AG10803 (cell line): ENCODE measurements at regions not wholly inside any gene's neighbourhood (a gene's known extent, or its start where the extent isn't known, plus 50 kb on each side); places are given as distances from the start of the nearest gene placed in this dataset.

Experiments used
- DNase-seq: peaks from one replicate; pipeline ENCODE4 v3.0.0; 2010; ENCODE audit warnings: low read depth
- H3K4me3 ChIP-seq: 2 replicates; pipeline ENCODE4 v1.5.1; 2011; ENCODE audit warnings: mild to moderate bottlenecking, low read length, control low read depth
- TF ChIP-seq, protein P1 (sequence below): conservative IDR thresholded peaks from 2 replicates; pipeline ENCODE4 v1.5.1; 2011; ENCODE audit warnings: mild to moderate bottlenecking, low read length, control low read depth, inconsistent platforms

DNA sequence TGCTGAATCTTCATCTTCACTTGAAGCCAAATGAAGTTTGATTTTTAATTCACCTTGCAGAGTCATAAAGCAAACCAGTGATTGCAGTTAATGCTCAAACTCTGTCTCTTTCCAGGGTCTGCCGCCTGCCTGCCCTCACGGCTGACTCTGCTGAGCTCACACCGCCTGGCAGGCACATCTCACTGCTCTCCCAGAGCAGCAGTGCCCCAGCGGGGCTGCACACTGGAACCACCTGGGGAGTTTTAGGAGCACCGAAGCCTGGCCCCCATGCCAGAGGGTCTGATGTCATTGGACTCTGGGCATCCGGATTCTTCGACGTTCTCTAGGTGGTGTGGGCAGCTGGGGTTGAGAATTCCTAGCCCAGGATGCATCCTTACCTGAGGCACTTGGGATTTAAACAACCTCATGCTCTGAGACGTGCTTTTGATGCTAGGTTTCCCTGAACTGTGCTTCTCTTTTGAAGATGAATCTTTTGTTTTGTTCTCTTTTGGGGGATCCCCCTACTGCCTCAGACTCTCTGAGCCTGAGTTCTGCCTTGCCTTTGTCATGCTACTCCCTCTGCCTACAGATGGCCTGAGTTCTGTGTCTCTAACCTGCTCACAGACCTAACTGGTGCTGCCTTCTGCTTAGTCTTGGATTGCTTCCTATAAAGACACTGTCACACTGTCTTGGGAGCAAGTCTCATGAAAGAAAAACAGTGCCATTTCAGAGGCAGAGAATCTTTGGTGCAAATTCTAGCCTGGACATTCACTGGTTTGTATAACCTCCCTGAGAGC is 438.1 kb upstream of the CCL2 start:
- TF ChIP-seq, protein P1, sequence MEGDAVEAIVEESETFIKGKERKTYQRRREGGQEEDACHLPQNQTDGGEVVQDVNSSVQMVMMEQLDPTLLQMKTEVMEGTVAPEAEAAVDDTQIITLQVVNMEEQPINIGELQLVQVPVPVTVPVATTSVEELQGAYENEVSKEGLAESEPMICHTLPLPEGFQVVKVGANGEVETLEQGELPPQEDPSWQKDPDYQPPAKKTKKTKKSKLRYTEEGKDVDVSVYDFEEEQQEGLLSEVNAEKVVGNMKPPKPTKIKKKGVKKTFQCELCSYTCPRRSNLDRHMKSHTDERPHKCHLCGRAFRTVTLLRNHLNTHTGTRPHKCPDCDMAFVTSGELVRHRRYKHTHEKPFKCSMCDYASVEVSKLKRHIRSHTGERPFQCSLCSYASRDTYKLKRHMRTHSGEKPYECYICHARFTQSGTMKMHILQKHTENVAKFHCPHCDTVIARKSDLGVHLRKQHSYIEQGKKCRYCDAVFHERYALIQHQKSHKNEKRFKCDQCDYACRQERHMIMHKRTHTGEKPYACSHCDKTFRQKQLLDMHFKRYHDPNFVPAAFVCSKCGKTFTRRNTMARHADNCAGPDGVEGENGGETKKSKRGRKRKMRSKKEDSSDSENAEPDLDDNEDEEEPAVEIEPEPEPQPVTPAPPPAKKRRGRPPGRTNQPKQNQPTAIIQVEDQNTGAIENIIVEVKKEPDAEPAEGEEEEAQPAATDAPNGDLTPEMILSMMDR = no peak
- no peak overlapping the region for H3K4me3 ChIP-seq

DNA sequence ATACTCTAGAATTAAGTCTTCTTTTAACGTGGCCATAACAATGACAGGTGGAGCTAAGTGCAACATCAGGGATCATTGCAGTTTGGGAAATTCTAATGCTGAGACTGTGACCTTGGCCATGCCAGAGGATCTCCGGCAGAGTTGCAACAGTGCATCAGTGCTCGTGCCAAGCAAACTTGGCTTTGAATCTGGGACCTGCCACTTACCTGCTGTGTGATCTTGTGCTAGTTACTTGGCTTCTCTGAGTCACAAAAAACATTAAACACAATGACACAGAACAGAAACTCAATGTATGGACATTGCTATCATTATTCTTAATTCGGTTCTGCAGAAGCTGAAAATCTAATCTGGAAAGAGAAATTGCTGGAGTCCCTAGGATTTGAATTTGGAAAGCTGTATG is 435.5 kb upstream of the CCL2 start:
- H3K4me3 ChIP-seq = no peak overlapping the region
- no peak for DNase-seq
- TF ChIP-seq, protein P1 = no peak

More for the DNA sequence above, 438.1 kb upstream of the CCL2 start:
- DNase-seq = no peak

DNA sequence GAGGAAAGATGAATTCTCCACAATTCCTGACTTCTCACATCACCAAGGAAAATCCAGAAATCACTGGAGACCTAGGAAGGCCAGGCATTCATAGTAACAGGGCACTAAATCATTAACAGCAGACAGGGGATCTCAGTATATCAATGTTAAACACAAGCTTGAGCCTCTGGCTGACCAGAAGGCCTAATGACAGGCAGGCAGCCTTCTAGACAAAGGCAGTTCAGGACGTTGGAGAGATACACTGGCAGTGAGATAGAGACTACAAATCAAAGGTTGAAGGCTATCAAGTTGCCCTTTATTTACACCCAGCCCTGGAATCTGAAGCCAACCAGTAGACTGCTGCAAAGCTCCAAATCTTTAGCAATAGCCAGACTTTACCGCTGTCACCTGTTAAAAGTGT is 422.8 kb upstream of the CCL2 start:
- DNase-seq = no peak
- TF ChIP-seq, protein P1 = no peak
- no peak overlapping the region for H3K4me3 ChIP-seq

DNA sequence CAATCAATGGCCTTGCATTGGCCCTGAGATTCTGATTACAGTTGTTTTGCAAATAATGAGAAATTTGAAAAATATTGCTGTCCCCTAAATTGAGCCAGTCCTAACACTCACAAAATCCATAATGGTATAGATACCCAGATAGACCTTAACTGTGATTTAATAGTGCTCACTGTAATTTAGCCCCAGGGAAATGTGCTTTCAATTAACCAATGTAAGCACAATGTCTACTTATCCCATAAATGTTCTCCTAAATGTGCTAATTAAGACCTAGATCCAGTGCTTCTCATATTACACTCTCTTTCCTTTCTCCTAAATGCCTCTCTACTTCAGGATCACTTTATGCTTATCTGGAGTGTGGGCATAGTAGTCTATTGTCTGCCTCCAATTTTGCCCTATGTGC is 417.8 kb upstream of the CCL2 start:
- no peak overlapping the region for H3K4me3 ChIP-seq
- TF ChIP-seq, protein P1 = no peak
- DNase-seq = no peak

DNA sequence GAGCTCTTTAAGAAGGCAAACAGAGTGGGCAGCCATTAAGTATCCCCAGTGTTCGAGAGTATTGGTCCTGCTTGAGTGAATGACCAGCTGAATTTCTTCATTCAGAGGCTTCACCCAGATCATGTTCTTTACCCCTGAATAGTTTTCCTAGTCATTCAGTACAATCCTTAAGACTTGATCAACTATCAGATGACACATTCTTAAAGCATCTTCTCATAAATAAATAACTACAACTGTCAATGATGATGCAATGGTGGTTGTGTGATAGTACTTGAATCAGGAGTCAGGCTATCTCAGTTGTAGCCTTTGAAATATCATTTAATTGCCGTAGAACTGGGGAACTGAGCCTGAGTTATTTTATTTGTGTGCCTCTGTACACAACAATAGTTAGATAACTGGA is 416.8 kb upstream of the CCL2 start:
- TF ChIP-seq, protein P1 = no peak
- no peak overlapping the region for H3K4me3 ChIP-seq
- no peak for DNase-seq

DNA sequence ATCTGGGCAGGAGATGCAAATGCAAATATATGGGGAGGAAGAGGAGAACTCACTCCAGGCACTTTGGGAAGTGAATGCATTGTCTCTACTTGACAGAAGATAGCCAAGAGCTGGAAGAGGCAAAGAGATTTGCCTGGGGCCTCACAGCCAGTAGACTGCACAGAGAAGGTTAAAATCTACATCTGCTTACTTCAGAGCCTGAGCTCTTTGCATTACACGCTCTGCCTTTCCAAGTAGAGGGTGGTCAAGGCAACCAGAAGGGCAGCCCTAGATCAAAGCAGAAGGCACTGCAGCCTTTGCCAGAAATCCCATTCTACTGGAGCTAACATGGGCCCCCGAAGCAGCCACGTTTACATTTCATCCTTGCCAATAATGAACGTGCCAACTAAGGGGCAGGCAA is 407.2 kb upstream of the CCL2 start:
- TF ChIP-seq, protein P1 = no peak
- no peak overlapping the region for H3K4me3 ChIP-seq
- DNase-seq = no peak

DNA sequence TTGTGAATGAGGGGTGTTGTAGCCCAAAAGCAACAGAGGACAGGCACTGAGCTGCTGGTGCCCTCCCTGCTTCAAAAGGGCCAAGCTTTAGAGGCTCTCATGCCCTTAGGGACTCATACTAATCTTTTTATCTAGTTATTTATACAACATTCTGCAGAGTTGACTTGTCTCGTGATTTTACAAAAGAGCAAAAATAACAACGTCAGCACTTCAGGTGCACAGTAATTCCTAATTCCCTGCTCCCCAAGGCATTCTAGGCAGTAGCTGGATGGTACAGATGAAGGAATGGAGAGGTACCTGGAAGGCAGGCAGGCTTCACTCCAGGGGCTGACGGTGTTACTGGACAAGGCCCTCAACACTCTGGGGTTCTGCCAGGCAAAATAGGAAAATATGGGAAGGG is 406.7 kb upstream of the CCL2 start:
- H3K4me3 ChIP-seq = no peak overlapping the region
- DNase-seq = no peak
- TF ChIP-seq, protein P1 = no peak
